GM19395 (cell line): ENCODE measurements at regions not wholly inside any gene's neighbourhood (a gene's known extent, or its start where the extent isn't known, plus 50 kb on each side); places are given as distances from the start of the nearest gene placed in this dataset.

ENCODE experiments used
- ATAC-seq: cut with Tn5 transposase; IDR thresholded peaks from one replicate; pipeline ENCODE4 v1.9.1; 2021; ENCODE audit warnings: mild to moderate bottlenecking, moderate library complexity; ENCODE audit not compliant: unreplicated experiment

DNA sequence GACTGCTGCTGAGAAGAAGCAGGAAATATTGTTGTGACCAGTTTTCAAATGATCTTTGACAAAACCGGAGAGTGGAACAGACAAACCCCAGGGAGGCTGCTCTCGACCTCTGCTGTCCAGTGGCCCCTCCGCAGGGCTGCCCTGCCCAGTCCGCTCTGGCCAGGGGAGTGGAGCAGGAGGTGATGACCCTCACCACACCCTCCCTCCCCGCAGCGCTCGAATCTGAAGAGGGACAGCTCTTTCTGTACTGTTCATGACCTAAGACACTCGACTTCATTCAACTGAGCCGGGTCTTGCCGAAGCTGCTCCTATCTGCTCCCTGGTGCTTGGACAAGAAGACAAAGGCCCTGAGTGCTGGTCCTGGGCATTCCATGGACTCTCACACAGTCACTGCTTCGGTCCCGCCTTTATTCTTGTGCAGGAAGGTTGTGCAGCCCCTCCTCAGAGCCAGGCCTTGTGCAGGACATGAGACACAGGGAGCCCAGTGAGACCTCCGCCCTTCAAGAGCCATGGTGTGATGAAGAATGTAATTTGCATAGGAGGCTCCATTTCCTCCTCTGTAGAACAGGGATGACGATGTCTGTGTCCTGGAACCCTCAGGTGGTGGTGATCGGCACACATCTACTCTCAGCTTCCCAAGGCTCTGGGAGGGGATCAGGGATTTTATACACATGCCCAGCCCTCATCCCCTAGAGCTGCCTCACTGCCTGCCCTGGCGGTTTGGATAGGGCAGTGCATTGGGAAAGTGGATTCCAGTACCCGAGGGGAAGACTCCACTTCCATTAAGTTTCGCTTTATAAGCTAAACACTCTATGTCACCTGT is 97.1 kb upstream of the PRR20G start:
- ATAC-seq, result no peak

DNA sequence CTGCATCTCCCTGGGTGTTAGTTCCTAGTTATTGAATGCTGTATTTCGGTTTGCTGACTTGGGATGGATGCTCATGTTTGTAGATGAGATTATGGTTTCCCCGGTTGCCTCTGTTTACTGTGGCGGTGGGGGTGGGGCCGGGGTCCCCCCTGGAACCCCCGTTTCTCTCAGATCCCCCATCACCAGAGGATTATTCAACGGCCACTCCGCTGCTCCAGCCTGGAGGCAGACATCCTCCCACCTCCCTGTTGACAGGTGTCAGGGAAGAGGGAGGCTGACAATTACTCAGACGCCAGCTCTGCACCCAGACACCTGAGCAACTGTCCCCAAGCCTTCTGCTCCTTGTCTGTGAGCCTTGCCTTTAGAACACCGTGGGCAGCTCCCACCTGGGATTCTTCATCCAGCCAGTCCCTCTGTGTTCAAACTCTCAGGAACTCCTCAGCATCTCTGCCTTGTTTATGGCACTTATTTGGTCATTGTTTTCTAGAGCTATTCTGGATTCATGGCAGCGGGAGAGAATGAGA is 95.9 kb upstream of the PRR20G start:
- ATAC-seq, result no peak

DNA sequence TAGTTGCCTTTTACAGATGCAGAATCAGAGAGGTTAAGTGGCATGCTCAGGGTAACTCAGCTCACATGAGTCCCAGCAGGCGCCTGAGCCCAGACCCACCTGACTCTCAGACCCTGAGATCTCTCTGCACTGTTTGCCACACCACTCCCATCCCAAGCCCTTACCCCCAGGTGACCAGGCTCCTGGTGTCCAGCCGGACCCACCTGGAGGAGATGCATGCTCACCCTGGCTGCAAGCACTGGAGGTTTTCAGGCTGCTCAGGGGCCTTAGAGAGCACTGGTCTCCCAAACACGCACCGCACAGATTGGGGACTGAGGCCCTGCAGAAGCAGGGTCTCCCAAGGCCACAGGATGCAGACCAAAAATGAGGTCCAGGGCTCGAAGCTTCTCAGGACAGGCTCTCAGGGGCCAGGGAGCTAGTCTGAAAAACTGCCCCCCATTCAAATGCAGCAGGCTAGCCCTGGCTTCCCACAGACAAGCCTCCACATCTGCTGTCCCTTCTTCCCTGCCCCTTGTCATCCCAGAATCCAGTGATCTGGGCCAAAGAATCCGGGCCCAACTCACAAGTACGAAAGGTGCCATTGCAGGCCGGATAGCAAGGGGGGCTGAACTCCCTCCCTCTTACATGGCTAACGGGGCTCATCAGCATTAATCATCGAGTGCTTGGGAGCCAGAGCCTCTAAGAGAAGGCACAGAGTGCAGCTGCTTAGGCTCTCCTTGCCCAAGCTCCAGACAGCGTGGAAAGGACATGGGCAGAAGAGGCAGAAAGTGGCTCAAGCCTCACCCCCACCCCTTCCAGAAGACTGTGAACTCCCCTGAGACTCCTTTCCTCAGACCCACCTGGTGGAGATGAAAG is 90.2 kb upstream of the PRR20G start:
- no peak for ATAC-seq

DNA sequence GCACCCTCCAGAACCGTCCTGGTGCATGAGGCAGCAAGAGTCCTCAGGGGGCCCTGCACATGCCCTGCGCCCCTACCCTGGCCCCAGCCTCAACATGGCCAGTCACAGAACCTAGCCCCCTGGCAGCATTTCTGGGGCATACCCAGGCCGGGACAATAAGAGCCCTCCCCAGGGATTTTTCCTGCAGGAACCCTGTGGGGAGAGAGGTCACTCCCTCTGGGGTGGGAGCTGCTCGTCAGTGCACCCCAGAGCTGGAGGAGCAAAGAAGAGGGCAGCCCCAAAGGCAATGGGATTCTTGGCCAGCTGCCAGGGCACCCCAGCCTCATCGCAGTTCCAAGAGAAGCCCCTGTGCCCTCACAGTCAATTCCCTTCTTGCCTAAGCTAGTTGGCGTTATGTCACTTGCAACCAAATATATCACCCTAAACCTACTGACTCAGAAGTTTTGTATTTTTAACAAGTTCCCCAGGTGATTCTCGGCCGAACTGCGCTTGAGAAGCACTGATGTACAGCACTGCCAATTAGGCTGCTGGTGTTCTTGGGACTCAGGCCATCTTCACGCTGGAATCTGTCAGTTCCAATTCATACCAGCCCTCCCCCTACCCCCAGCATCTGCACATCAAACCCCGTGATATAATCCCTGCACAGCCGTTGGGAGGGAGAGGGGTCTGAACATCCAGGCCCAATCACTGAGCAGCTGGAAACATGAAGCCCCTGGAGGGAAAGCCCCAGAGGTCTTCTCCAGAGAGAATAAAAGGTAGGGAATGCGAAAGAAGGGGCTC is 87.5 kb upstream of the PRR20G start:
- ATAC-seq, result no peak

DNA sequence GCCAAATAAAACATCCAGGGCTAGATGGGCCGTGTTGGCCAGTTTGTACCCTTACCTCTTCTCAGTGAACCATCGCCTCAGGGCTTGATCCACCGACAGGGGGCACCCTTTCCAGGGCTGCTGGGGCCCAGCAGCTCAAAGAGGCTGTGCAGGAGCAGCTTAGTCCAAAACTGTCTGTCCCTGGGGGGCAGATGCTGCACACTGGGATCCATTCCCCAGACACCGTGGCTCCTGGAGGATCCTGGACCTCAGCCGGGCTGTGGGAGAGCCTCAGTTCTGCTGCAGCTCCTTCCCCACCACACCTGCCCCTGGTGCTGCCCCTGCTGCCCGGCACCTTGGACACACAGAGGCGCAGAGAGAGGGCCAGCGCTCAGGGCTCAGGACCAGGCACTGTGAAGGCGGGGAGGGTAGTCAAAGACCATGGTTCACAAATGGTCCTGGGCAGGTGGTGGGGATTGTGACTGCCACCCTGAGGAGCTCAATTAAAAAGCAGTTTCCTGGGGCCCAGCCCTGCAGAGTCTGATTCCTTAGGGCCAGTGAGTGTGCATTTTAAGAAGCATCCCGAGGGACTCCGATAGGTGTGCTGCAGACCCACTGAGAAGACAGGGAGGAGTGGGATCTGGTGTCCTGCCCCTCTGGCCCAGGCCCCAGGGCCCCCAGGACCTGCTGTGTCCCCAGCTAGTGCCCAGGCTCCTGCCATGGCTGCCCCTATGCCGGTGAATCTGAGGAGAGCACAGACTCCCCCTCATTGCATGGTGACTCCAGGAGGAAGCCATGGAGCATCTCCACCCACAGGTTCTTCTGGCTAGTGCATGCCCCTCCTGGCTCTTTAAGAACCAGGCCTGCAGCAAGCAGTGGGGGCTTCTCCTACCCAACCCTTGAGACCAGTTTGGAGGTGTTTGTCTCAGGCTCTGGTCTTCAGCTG is 86.5 kb upstream of the PRR20G start:
- ATAC-seq, result no peak

DNA sequence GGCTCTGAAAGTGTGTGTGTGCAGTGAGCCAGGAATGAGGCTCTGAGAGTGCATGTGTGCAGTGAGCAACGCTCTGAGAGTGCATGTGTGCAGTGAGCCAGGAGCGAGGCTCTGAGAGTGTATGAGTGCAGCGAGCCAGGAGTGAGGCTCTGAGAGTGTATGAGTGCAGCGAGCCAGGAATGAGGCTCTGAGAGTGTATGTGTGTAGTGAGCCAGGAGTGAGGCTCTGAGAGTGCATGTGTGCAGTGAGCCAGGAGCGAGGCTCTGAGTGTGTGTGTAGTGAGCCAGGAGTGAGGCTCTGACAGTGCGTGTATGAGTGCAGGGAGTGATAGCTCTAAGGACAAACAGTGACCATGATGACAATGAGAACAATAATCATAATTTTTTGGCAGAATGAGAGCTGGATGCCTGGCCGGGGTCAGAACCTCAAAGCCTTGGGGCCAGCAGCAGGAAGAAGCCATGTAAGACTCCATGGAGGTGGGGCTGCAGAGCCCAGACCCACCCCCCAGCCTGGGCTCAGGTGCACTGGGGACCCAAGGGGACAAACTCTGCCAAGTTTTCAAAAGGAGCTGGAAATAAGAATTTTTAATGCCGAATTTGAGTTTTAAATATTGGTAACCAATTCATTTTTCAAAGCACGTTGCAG is 85.7 kb upstream of the PRR20G start:
- no peak for ATAC-seq

DNA sequence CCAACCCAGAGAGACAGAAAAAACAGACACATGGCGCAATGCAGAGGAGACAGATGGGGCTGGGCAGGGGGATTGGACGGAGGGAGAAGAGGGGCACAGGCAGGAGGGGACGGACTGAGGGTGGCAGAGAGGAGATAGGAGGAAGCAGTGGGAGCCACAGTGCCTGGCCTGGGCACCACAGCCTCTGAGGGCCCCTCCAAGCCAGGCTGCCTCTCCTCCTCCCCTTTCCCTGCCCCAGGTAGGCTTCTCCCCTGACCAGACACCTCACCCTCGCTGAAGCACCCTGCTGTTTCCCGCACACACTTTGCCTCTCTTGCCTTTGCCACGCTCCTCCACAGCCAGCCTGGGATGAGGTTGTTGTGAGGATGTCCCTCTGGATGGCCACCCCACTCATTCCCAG is 84.0 kb upstream of the PRR20G start:
- ATAC-seq, result no peak

DNA sequence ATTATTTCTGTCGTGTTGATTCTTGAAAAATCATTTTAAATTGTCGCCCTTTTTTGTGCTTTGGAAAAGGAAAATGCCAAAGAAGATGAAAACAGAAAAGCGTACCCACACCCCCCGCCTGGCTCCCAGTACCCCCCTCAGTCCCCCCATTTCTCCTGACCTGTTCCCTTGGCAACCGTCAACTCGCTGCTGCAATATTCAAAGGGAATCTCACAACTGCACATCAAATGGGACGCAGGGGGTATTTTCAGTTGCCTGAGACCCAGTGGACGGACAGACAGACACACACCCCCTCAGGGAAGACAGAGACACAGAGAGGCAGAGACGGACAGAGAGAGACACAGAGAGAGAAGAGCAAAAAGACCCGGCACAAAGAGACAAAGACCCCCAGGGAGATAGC is 83.5 kb upstream of the PRR20G start:
- ATAC-seq, result no peak

DNA sequence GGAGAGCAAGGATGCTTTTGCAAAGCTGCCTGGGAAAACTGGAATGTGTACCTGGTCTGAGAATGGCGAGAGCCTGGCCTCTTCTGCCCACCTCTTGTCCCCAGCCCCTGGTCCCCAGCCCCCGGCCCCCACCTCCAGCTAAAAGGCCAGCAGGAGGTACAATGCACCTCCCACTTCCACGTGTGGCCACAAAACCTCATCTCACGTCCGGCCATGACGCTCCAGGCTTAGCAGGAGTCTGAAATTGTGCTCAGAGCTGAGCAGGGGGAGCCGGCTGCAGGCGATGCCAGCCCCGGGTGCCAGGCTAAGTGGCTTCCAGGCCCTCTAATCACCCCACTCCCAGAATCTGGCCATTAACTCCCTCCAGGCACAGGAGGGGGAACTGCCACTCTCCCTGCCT is 83.1 kb upstream of the PRR20G start:
- ATAC-seq, result no peak

DNA sequence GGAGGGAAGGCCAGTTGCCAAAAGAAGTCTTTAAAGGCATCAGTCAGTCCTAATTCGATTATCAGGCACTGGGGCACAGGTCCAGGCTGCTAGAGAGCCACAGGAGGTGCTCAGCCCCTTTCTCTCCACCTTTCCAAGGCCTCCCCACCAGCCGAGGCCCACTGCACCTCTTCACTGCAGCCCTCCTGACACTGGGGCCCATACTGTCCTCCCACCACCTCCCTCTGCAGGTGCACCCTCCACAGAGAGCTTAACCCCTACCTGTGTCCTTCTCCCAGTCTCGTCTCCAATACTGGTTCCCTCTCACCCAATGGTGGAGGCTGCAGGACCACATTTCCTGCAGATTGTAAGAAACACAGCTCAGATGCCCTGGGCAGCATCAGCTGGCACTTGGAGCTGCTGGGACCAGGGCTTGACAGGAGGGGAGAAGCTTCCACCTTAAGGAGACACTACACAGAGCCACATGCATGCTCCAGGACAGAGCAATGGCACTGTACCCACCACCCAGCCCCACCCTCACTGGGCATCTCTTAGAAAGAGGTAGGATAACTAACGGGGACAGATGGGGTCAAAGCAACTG is 81.6 kb upstream of the PRR20G start:
- ATAC-seq, result no peak

DNA sequence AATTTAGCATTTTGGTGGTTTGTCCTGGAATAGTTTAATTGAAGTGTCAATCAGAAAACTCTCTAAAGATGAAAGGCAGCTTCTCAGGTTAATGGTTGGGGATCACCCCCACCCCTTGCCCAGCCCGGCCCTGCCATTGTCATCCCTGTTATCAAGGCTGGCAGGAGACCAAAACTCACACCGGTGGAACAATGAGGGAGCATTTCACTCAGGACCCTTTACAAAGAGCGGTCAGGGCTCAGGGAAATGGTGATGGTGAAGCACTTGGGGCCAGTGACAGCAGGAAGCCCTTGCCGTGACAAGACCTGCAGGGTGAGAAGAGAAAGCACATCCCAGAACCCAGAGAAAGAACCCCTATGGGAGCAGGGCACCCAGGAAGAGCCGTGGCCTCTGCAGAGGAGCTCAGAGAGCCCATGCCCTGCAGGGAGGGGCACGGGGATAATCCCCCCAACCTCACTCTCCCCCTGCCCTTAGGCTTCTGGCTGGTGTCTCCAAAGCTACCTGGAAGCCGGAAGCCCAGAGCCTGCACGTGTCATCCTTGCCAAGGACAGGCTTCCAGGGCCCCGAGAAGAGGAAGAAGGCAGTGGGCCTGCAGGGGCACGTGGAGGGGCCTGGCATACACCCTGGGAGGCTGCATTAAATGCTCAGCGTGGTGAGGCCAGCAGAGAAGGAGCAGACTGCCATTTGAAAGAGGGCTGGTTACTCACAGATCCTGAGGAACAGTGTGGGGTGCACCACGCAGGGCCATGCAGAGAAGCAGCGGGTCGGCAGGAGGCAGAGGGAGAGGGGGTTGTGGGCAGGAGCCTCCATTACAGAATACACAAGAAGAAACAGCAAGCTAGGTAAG is 80.6 kb upstream of the PRR20G start:
- ATAC-seq, result no peak

DNA sequence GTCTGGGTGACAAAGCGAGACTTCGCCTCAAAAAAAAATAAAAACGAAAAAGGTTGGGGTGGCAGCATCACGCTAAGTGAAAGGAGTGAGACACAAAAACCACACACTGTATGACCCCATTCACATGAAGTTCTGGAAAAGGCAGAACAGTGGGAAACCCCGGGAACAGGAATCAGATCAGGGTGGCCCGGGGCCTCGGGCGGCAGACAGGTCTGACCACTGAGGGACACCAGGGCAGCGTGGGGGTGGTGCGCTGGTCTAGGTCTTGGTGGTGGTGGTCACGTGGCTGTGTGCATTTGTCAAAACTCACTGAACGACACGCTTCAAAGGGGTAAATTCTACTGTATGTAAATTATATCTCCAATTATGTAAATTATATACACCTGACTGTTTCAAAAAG is 79.7 kb upstream of the PRR20G start:
- no peak for ATAC-seq

DNA sequence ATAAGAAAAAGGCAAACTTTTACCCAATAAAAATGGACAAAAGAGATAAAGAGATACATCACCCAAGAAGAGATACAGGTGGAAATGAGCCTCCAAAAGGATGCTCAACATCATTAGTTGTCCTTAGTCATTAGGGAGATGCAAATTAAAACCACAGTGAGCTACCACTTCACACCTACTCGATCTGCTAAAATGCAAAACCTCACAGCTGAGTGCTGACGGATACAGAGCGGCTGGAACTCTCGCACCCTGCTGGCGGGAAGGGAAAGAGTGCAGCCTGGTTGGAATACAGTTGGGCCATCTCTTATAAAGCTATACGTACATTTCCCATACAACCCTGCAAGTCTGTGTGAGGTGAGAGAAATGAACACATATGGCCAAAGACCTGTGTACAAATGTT is 78.5 kb upstream of the PRR20G start:
- no peak for ATAC-seq

DNA sequence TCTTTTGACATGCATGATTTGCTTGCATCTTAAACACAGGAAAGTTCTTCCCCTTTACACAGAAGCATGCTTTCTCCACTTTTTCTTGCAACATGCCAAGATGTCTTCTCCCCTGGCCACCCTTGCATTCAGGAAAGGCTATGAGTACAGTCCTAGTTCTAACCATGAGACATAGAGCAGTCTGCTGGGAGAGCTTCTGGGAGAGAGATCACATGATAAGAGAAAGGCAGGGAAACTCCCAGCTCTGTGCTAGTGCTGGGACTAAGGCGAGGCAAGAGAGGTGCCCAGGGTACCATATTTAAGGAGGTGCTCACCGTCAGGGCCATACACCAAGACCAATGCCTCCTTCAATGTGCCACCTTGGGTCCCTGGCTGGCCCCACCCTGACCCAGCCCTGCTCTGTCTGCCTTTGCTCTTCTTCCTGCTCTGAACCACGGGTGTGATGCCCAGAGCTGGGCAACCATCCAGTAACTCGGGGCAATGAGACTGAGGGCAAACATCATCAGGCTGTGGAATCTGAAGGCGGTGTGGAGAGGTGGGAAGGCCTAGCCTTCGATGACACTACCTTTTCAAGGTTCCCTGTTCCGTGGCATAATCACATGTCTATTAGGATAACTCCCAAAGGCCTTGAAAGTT is 77.4 kb upstream of the PRR20G start:
- ATAC-seq, result no peak

DNA sequence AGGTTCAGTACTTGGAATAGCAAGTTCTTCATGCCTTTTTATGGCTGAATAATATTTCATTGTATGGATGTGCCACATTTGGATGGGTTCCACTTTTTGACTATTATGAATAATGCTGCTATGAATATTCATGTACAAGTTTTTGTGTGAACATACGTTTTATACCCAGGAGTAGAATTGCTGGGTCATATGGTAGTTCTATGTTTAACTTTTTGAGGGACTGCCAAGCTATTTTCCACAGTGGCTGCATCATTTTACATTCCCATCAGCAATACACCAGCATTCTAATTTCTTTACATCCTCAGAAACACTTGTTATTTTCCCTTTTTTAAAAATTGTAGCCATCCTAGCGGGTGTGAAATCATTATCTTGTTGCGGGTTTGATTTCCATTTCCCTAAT is 76.0 kb upstream of the PRR20G start:
- no peak for ATAC-seq

DNA sequence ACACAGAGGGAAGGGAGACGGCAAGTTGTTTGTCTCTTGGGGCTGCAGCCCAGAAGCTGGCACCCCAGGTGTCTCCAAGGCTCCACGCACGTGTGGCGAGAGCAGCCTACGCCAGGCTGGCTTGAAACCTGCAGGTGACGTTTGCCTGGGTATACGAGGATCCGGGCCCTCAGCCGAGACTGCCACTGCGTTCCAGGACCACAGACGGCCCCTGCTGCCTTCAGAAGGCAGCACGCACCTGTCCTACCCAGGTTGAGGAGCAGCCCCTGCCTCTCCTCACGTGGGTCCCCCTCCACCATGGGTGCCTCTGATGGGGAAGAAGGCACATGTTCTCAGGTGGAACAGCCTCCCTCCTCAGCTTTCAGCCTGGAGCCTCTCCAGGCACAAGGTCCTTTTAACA is 75.3 kb upstream of the PRR20G start:
- no peak for ATAC-seq

DNA sequence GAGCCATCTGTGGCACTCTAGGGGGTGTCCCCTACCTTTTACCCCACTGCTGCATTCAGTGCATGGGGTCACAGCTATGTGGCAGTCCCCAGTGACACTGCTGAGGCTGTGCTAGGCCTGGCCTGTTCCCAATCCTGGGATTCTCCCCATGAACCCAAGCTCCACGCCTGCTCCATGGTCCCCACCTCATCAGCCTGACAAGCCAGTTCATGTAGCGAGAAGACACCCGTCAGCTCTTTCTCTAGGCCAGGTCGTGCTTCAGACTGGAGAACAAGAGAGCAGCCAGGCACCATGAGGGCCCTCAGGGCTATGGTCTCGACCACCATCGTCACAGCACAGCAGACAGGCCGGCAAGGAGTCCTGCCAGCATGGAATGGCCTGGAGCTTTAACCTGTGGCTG is 72.8 kb upstream of the PRR20G start:
- no peak for ATAC-seq

DNA sequence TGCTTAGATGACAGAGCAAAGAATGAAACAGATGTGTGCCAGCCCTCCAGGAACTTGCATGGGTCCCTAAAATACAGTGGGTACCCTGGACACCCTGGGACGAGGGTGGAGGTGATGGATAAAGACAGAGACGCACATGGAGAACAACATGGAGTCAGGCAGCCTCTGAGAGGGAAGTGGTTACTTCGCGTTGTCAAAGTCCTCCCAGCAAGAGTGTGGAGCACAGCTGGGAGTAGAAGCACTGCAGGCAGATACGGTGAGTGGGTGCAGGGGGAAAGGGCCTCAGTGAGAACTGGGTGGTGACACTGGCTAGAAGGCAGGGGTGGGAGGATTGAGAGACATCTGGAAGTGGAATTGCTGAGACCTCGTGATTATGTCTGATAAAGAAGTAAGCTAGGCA is 70.8 kb upstream of the PRR20G start:
- ATAC-seq, result no peak
